CD4-positive, alpha-beta T cell treated with Interleukin-17A for 4 hours (primary cell): ENCODE measurements at regions not wholly inside any gene's neighbourhood (a gene's known extent, or its start where the extent isn't known, plus 50 kb on each side); places are given as distances from the start of the nearest gene placed in this dataset.
"Not testable (repeated sequence)": the region's sequence is repeated elsewhere in the genome, so short reads cannot be mapped to it uniquely, and the experiment has no call there.

Source experiments
- DNase-seq: peaks from one replicate; pipeline ENCODE4 v3.0.0-alpha.2; 2020; ENCODE audit warnings: mixed read lengths

GRCh38 chr14:71366861-71367260 lies 459.6 kb downstream of the PCNX1 start:
- no peak for DNase-seq

- no peak for DNase-seq
These were observed 464.6 kb downstream of the PCNX1 start for GRCh38 chr14:71371711-71372396.

DNA sequence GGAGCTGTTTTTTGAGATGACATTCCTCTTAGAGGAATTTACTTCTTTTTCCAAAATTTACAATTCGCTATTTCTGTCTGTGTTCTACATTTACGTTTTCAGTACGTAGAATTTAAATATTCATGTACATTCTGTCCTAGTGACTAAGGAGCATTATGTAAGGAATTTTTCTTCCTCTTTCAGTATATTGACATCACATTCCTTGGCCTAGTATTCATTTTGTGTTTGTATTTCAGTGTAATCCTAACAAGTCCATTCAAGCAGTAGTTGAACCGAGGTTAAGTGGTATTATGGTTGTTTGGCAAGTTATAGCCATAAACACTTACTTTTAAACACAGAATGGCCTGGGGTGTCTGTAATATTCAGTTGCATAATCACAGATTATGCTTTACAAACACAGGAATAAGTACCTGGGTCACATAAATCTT lies 465.2 kb downstream of the PCNX1 start:
- DNase-seq, result no peak

DNA sequence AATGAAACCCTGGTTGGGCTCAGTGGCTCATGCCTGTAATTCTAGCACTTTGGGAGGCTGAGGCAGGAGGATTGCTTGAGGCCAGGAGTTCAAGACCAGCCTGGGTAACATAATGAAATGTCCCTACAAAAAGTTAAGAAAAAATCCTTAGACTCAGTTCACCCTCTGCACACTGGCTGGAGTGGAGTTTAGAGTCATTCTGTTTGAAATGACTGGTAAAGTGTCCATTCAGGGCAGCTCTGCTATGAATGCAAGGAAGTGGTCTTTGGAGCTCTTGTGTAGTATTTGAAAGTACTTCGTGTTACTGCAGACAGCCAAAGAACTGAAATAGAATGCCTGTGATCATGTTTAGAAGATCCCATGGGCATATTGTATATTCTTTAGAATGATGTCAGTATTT lies 466.5 kb downstream of the PCNX1 start:
- no peak for DNase-seq

DNA sequence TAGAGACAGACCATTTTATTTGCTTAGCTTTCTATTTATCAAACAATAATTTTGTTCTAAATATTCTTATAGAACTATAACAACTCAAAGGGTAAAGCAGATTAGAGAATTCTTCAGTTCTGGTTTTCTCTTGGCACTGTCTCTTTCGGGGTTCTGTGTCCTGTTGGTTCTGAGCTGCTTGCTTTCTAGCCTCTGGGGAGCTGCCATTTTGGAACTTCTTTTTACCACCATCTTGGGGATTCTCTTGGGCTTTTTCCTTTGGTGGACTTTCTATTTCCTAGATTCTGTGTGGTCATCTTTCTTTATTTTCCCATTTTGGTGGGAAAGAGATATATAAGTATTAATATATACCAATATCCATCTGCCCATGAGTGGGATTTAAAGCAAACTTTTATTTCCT lies 467.7 kb downstream of the PCNX1 start:
- DNase-seq, result no peak

DNA sequence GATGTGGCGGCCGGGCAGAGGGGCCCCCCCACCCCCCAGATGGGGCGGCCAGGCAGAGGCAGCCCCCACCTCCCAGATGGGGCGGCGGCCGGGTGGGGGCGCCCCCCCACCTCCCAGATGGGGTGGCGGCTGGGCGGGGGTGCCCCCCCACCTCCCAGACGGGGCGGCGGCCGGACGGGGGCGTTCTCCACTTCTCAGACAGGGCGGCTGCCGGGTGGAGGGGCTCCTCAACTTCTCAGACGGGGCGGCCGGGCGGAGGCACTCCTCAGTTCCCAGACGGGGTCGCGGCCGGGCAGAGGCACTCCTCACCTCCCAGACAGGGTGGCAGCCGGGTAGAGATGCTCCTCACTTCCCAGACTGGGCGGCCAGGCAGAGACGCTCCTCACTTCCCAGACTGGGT lies 469.8 kb downstream of the PCNX1 start:
- no peak for DNase-seq

DNA sequence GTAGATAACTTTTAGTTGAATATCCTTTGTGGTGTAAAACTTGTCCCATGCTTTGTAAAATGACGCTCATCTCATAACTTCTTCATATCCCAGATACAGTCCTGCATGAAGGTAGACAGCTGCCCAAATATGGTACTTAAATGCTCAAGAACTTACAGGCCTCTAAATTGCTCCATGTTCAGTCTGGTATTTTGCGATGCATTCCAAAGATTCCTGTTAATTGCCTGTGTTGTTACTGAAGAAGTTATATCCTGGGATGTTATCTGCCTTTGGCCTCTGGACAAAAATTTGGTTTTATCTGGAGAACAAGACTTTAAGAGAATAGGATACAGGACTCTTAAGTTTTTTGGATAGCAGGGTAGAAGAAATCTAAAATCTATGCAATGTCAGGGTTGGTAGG lies 473.0 kb downstream of the PCNX1 start:
- DNase-seq, result no peak

GRCh38 chr14:71381814-71382213 lies 474.6 kb downstream of the PCNX1 start:
- DNase-seq, result no peak

GRCh38 chr14:71382315-71382714 lies 475.1 kb downstream of the PCNX1 start:
- no peak for DNase-seq

- no peak for DNase-seq
These were observed 476.3 kb downstream of the PCNX1 start for GRCh38 chr14:71383510-71383909.

- DNase-seq, result no peak
These were observed 477.0 kb downstream of the PCNX1 start for GRCh38 chr14:71384007-71384845.

DNA sequence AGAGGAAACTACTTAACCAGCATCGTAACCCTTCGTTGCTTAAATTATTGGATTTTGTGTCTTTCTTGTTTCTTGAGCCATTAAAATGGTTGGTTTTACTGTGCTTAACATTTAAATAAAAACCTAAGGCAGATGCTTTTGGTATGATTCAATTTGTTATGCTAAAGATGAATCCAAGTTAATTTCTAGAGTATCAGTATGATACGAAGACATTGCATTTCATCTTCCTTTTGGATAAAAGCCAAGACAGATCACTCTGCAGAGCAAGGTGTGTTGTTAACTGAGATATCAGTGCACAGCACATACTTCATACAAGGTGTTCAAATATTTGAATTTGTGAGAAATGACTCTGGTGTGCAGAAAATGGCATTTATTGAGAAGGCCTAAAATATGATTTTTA lies 480.5 kb downstream of the PCNX1 start:
- no peak for DNase-seq

GRCh38 chr14:71388336-71388735 lies 481.1 kb downstream of the PCNX1 start:
- DNase-seq, result no peak

GRCh38 chr14:71388862-71389261 lies 481.6 kb downstream of the PCNX1 start:
- DNase-seq, result no peak

- DNase-seq, result no peak
These were observed 487.1 kb downstream of the PCNX1 start for GRCh38 chr14:71394386-71394785.

DNA sequence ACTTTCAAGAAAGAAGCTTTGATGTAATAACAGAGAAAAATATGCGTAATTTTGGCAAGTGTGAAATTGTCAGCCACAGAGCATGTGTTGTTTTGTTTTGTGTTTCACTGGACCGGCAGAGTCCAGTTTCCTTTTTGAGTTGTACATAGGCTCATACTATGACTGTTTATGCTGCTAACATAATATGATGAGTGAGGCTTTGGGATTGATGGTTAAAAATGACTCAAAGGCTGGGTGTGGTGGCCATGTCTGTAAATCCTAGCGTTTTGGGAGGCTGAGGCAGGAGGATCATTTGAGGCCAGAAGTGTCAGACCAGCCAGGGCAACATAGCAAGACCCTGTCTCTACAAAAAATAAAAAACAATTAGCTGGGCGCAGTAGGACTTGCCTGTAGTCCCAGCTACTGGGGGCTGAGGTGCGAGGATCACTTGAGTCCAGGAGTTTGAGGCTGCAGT lies 487.9 kb downstream of the PCNX1 start:
- no peak for DNase-seq

- DNase-seq, result no peak
These were observed 488.4 kb downstream of the PCNX1 start for GRCh38 chr14:71395636-71396035.

DNA sequence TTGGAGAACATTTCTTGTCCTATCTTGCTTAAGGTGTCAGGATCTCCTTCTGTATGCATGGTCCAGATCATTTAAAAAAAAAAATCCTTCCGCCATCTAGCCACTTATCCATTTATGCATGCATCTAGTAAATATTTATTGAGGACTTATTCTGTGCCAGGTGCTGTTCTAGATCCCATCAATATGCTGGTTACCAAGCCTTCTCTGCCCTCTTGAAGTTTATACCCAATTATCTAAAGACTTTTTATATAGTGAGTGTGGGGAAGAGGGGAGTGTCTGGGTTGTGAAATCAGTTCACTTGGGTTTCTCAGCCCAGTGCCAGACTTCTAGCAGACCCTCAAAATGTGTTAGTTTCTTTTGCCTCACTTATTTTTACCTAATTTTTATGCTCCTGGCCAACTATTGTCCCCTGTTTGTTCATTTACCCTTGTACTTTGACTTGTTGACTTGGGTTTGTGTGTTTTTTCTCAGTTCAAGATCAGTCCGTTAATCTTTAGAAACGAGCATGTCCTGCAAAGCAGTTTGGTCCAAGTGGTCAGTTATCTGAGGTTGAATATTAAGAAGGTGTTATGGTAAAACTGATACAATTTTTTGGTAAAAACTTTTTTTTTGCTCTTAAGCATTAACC lies 488.9 kb downstream of the PCNX1 start:
- DNase-seq, result no peak

GRCh38 chr14:71397371-71397770 lies 490.1 kb downstream of the PCNX1 start:
- DNase-seq, result no peak

DNA sequence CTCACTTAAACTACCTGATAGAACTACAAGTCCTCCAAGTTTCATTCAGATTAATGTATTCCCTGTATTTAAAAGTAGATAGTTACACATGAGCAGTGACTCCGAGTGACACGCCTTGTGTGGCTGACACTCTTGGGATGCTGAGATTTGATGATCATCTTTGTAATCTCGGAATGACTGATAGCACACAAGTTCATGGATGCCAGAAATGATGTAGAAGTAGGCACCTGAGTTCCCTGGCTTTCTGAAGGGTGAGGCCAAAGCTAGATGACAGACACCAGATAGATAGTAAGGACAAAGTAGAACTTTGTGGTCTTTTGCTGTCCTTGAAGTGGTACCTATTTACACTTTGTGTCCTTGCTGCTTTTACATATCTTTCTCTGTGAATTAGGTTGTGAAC lies 491.2 kb downstream of the PCNX1 start:
- DNase-seq, result no peak

- no peak for DNase-seq
These were observed 491.8 kb downstream of the PCNX1 start for GRCh38 chr14:71399057-71399487.

- DNase-seq, result no peak
These were observed 493.6 kb downstream of the PCNX1 start for GRCh38 chr14:71400871-71401321.

DNA sequence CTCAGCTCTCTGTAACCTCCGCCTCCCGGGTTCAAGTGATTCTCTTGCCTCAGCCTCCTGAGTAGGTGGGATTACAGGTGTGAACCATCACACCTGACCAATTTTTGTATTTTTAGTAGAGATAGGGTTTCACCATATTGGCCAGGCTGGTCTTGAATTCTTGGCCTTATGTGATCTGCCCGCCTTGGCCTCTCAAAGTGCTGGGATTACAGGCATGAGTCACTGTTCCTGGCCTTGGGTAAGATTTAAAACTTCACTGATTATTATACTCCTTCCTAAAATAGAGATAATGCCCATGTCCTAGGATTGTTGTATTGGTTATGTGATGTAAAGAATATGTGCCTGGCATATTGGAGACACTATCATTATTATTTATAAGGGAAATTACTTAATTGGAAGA lies 495.2 kb downstream of the PCNX1 start:
- not testable (repeated sequence) for DNase-seq

DNA sequence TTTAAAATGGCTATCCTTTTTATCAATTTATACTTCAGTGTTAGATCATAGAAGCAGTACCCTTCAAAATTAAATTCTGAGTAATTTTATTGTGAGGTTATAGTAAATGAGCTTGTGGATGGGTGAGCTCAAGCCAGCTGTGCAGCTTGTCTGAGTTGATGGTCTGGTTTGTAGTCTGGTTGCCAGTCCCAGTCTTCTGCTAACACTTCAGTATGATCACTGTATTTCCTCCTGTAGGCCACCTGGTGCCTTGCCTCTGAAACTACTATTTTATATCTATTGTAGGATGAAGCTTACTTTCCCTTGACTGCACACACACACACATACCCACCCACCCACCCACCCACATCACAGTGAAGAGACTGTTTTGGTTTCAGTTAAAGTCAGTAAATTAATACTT lies 496.4 kb downstream of the PCNX1 start:
- peak; percentile 17 for DNase-seq
